BLaER1 treated with 17β-estradiol and CSF1 and Interleukin-3, amounts not matched to agents 10 nM and 100 nM (cell line): ENCODE measurements at regions not wholly inside any gene's neighbourhood (a gene's known extent, or its start where the extent isn't known, plus 50 kb on each side); places are given as distances from the start of the nearest gene placed in this dataset.

Experiments
- H3K27ac ChIP-seq, 11 experiments: shearing (Covaris generic); formaldehyde crosslinking; 2 replicates each; pipeline ENCODE4 v1.8.1; 2022
- H3K27me3 ChIP-seq, 11 experiments: shearing (Covaris generic); formaldehyde crosslinking; 2 replicates each; pipeline ENCODE4 v1.8.1; 2022
- H3K36me3 ChIP-seq, 11 experiments: shearing (Covaris generic); formaldehyde crosslinking; 2 replicates each; pipeline ENCODE4 v1.8.1; 2022
- H3K4me1 ChIP-seq, 10 experiments: shearing (Covaris generic); formaldehyde crosslinking; 2 replicates each; pipeline ENCODE4 v1.8.1; 2022
- H3K4me2 ChIP-seq, 11 experiments: shearing (Covaris generic); formaldehyde crosslinking; 2 replicates each; pipeline ENCODE4 v1.8.1; 2022
- H3K4me3 ChIP-seq, 10 experiments: shearing (Covaris generic); formaldehyde crosslinking; 2 replicates each; pipeline ENCODE4 v1.8.1; 2022
- H3K9ac ChIP-seq, 11 experiments: shearing (Covaris generic); formaldehyde crosslinking; 2 replicates each; pipeline ENCODE4 v1.8.1; 2022
- H3K9me3 ChIP-seq, 11 experiments: shearing (Covaris generic); formaldehyde crosslinking; replicated peaks in 1 of 11; 2 replicates each; pipeline ENCODE4 v1.8.1; 2022
- H4K20me1 ChIP-seq, 11 experiments: shearing (Covaris generic); formaldehyde crosslinking; 2 replicates each; pipeline ENCODE4 v1.8.1; 2022
- Cebpa-rat ChIP-seq, 11 experiments: shearing (Covaris generic); IDR thresholded peaks; 2 replicates each; pipeline ENCODE4 v1.8.1; 2022

- H3K9ac ChIP-seq, result no peak overlapping the region
- H3K9me3 ChIP-seq, result peaks cover 0 to 7% (median 0%) of the 10 kb centered on the region in 11 experiments; a peak in 1 of 22 replicates
- H3K36me3 ChIP-seq, result no peaks in the 10 kb centered on the region
- no peak overlapping the region for H3K4me2 ChIP-seq
- no peak overlapping the region for H3K27ac ChIP-seq
- no peaks in the 10 kb centered on the region for H3K27me3 ChIP-seq
- no peaks in the 10 kb centered on the region for H4K20me1 ChIP-seq
- no peak for TF ChIP-seq Cebpa-rat (IDR thresholded peaks at IDR 0.05)
- no peaks in the 10 kb centered on the region for H3K4me1 ChIP-seq
- H3K4me3 ChIP-seq, result no peak overlapping the region
Measured at GRCh38 chr11:96500440-96500839, 110.6 kb downstream of the JRKL start.

- no peak overlapping the region for H3K9ac ChIP-seq
- H3K4me1 ChIP-seq, result no peaks in the 10 kb centered on the region
- H4K20me1 ChIP-seq, result no peaks in the 10 kb centered on the region
- H3K4me2 ChIP-seq, result no peak overlapping the region
- no peak overlapping the region for H3K4me3 ChIP-seq
- no peak for TF ChIP-seq Cebpa-rat (IDR thresholded peaks at IDR 0.05)
- no peaks in the 10 kb centered on the region for H3K9me3 ChIP-seq
- H3K27me3 ChIP-seq, result no peaks in the 10 kb centered on the region
- H3K27ac ChIP-seq, result no peak overlapping the region
- H3K36me3 ChIP-seq, result no peaks in the 10 kb centered on the region
Measured at GRCh38 chr11:96506041-96506440, 116.2 kb downstream of the JRKL start.

- H3K9ac ChIP-seq, result no peak overlapping the region
Measured at GRCh38 chr11:96506953-96507354, 117.1 kb downstream of the JRKL start.

GRCh38 chr11:96508861-96509260, 119.0 kb downstream of the JRKL start:
- no peak for TF ChIP-seq Cebpa-rat (IDR thresholded peaks at IDR 0.05)
- H4K20me1 ChIP-seq, result no peaks in the 10 kb centered on the region
- H3K9ac ChIP-seq, result no peak overlapping the region
- H3K9me3 ChIP-seq, result no peaks in the 10 kb centered on the region
- no peaks in the 10 kb centered on the region for H3K4me1 ChIP-seq
- H3K27ac ChIP-seq, result no peak overlapping the region
- no peak overlapping the region for H3K4me2 ChIP-seq
- H3K27me3 ChIP-seq, result no peaks in the 10 kb centered on the region
- no peak overlapping the region for H3K4me3 ChIP-seq
- H3K36me3 ChIP-seq, result no peaks in the 10 kb centered on the region

More at GRCh38 chr11:96506953-96507354, 117.1 kb downstream of the JRKL start:
- no peak for TF ChIP-seq Cebpa-rat (IDR thresholded peaks at IDR 0.05)
- Histone ChIP-seq H3K4me2 (no peak overlapping the region), H3K27me3 (no peaks in the 10 kb centered on the region), H3K4me1 (no peaks in the 10 kb centered on the region), H3K4me3 (no peak overlapping the region), H3K36me3 (no peaks in the 10 kb centered on the region), H4K20me1 (no peaks in the 10 kb centered on the region), H3K27ac (no peak overlapping the region), H3K9me3 (no peaks in the 10 kb centered on the region)

- Histone ChIP-seq H3K9ac (no peak overlapping the region), H4K20me1 (no peaks in the 10 kb centered on the region), H3K27ac (no peak overlapping the region), H3K4me2 (no peak overlapping the region), H3K27me3 (no peaks in the 10 kb centered on the region), H3K9me3 (peaks cover 0 to 5% (median 0%) of the 10 kb centered on the region in 11 experiments; a peak in 2 of 22 replicates), H3K4me3 (no peak overlapping the region), H3K36me3 (no peaks in the 10 kb centered on the region), H3K4me1 (no peaks in the 10 kb centered on the region)
- TF ChIP-seq Cebpa-rat (IDR thresholded peaks at IDR 0.05), result no peak
Measured at GRCh38 chr11:96520939-96521338, 131.1 kb downstream of the JRKL start.

- peaks cover 0 to 10% (median 4%) of the 10 kb centered on the region in 11 experiments; a peak in 12 of 22 replicates for H3K9me3 ChIP-seq
- H3K4me2 ChIP-seq, result no peak overlapping the region
- H3K27ac ChIP-seq, result no peak overlapping the region
- no peaks in the 10 kb centered on the region for H3K4me1 ChIP-seq
- no peak overlapping the region for H3K4me3 ChIP-seq
- no peaks in the 10 kb centered on the region for H3K27me3 ChIP-seq
- H3K9ac ChIP-seq, result no peak overlapping the region
- TF ChIP-seq Cebpa-rat (IDR thresholded peaks at IDR 0.05), result no peak
- H4K20me1 ChIP-seq, result no peaks in the 10 kb centered on the region
- H3K36me3 ChIP-seq, result no peaks in the 10 kb centered on the region
Measured at GRCh38 chr11:96523656-96524055, 133.8 kb downstream of the JRKL start.

GRCh38 chr11:96524475-96524874, 134.7 kb downstream of the JRKL start:
- Histone ChIP-seq H3K4me2 (peak overlapping the region in 1 of 11 experiments; percentile 29; a peak in 1 of 22 replicates), H3K36me3 (no peaks in the 10 kb centered on the region), H3K4me3 (no peak overlapping the region), H4K20me1 (no peaks in the 10 kb centered on the region), H3K9ac (no peak overlapping the region), H3K9me3 (peaks cover 3 to 16% (median 10%) of the 10 kb centered on the region in 11 experiments; a peak in 18 of 22 replicates), H3K27me3 (no peaks in the 10 kb centered on the region), H3K27ac (no peak overlapping the region), H3K4me1 (no peaks in the 10 kb centered on the region)
- no peak for TF ChIP-seq Cebpa-rat (IDR thresholded peaks at IDR 0.05)

GRCh38 chr11:96530473-96530872, 140.7 kb downstream of the JRKL start:
- no peaks in the 10 kb centered on the region for H3K36me3 ChIP-seq
- H3K4me2 ChIP-seq, result no peak overlapping the region
- peaks cover 8 to 26% (median 17%) of the 10 kb centered on the region in 11 experiments; a peak in 19 of 22 replicates for H3K9me3 ChIP-seq
- no peak for TF ChIP-seq Cebpa-rat (IDR thresholded peaks at IDR 0.05)
- H3K4me1 ChIP-seq, result no peaks in the 10 kb centered on the region
- H3K27ac ChIP-seq, result no peak overlapping the region
- H3K9ac ChIP-seq, result no peak overlapping the region
- H3K4me3 ChIP-seq, result no peak overlapping the region
- H3K27me3 ChIP-seq, result no peaks in the 10 kb centered on the region
- H4K20me1 ChIP-seq, result no peaks in the 10 kb centered on the region

- Histone ChIP-seq H3K36me3 (no peaks in the 10 kb centered on the region), H3K27ac (no peak overlapping the region), H3K4me1 (no peaks in the 10 kb centered on the region), H3K4me2 (no peak overlapping the region), H3K27me3 (no peaks in the 10 kb centered on the region), H4K20me1 (no peaks in the 10 kb centered on the region), H3K4me3 (no peak overlapping the region), H3K9ac (no peak overlapping the region), H3K9me3 (peaks cover 0 to 5% (median 4%) of the 10 kb centered on the region in 11 experiments; a peak in 5 of 22 replicates)
- TF ChIP-seq Cebpa-rat (IDR thresholded peaks at IDR 0.05), result no peak
Measured at GRCh38 chr11:96538104-96538503, 148.3 kb downstream of the JRKL start.

GRCh38 chr11:96538622-96539021, 148.8 kb downstream of the JRKL start:
- Histone ChIP-seq H3K4me2 (no peak overlapping the region), H3K27me3 (no peaks in the 10 kb centered on the region), H4K20me1 (no peaks in the 10 kb centered on the region), H3K9me3 (no peaks in the 10 kb centered on the region; a peak in 1 of 22 replicates), H3K4me3 (no peak overlapping the region), H3K36me3 (no peaks in the 10 kb centered on the region), H3K27ac (no peak overlapping the region), H3K4me1 (no peaks in the 10 kb centered on the region), H3K9ac (no peak overlapping the region)
- TF ChIP-seq Cebpa-rat (IDR thresholded peaks at IDR 0.05), result no peak
